ENCODE measurements at regions not wholly inside any gene's neighbourhood (a gene's known extent, or its start where the extent isn't known, plus 50 kb on each side); places are given as distances from the start of the nearest gene placed in this dataset.

DNA sequence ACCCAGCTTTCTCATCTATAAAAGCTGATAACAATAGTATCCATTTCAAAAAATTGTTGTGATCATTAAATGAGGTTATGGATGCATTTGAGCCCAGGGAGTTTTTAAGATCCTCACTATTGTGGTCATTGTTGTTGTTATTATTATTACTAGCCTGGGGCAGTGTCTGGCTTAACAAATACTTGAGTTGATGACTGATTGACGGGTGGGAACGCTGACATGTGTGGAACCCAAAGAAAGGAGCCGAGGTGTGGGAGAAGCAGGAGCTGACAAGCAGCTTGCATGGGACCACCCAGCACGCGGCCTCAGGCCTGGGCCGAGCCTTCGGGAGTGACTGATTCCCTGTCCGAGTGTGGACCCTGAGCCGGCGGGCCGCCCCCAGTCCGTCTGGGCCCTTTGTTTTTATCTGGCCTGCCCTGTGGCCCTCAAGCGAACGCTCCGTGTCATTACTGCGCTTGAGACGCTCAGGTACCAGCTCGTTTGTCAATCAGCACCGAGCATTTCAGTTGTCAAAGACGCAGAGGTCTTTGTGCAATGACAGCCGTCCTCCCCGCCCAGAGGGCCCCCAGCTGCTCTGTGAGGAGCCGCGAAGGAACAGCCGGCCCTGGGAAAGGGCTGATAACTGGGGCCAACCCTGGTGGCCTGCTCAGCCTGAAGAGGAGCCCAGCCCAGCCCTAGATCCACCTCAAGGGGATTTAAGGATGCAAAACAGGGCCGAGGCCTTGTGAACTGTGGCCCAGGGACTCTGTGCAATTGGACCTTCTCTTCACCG lies 132.9 kb upstream of the FOXF1 start:
- H3K27me3 ChIP-seq (ENCODE audit: low read length), result no peaks in the 10 kb centered on the region
- H3K9ac ChIP-seq (ENCODE audit: low read length), result no peak overlapping the region
- DNase-seq, result no peak
- no peaks in the 10 kb centered on the region; the same call in 1 of the 2 replicates for H3K9me3 ChIP-seq (ENCODE audit: low read length)
- no peak overlapping the region for H3K27ac ChIP-seq (ENCODE audit: low read length)
- no peaks in the 10 kb centered on the region for H4K20me1 ChIP-seq (ENCODE audit: insufficient read depth, low read depth, low read length)
- no peak overlapping the region for H3K4me3 ChIP-seq (ENCODE audit: low read length)
- no peaks in the 10 kb centered on the region for H3K36me3 ChIP-seq (ENCODE audit: insufficient read depth, low read length)
- H3K79me2 ChIP-seq (ENCODE audit: low read length), result no peaks in the 10 kb centered on the region
- no peak overlapping the region for H3K4me2 ChIP-seq (ENCODE audit: low read depth, low read length, poor library complexity, severe bottlenecking)
- no peaks in the 10 kb centered on the region for H3K9me2 ChIP-seq (replicated peaks; ENCODE audit: insufficient read depth, low read length)
- no peak overlapping the region for H2AFZ ChIP-seq (ENCODE audit: low read length)
- no peaks in the 10 kb centered on the region for H3K4me1 ChIP-seq (ENCODE audit: low read length)

DNA sequence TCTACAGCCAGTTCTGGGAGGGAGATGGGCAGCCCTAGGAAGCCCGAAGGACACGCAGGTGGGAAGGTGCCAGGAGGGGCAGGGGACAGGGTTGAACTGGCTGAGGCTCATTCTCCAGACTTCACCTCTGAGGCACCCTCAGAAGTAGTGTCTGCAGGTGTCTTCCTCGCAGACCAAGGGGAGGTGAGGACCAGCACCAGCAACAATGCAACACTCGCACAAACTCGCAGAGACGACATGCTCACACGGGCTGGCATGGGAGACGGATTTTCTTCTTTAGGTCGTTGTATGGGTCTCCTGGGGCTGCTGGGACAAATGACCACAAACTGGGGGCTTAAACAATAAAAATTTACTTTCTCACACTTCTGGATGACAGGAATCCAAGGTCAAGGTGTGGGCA lies 132.2 kb upstream of the FOXF1 start:
- Histone ChIP-seq H3K4me3 (ENCODE audit: low read length) (no peak overlapping the region), H3K36me3 (ENCODE audit: insufficient read depth, low read length) (no peaks in the 10 kb centered on the region), H3K4me1 (ENCODE audit: low read length) (no peaks in the 10 kb centered on the region), H2AFZ (ENCODE audit: low read length) (no peak overlapping the region), H3K27me3 (ENCODE audit: low read length) (no peaks in the 10 kb centered on the region), H4K20me1 (ENCODE audit: insufficient read depth, low read depth, low read length) (no peaks in the 10 kb centered on the region), H3K79me2 (ENCODE audit: low read length) (no peaks in the 10 kb centered on the region), H3K9ac (ENCODE audit: low read length) (no peak overlapping the region), H3K27ac (ENCODE audit: low read length) (no peak overlapping the region), H3K9me2 (replicated peaks; ENCODE audit: insufficient read depth, low read length) (no peaks in the 10 kb centered on the region), H3K9me3 (ENCODE audit: low read length) (no peaks in the 10 kb centered on the region; the same call in 1 of the 2 replicates), H3K4me2 (ENCODE audit: low read depth, low read length, poor library complexity, severe bottlenecking) (no peak overlapping the region)
- DNase-seq, result no peak

DNA sequence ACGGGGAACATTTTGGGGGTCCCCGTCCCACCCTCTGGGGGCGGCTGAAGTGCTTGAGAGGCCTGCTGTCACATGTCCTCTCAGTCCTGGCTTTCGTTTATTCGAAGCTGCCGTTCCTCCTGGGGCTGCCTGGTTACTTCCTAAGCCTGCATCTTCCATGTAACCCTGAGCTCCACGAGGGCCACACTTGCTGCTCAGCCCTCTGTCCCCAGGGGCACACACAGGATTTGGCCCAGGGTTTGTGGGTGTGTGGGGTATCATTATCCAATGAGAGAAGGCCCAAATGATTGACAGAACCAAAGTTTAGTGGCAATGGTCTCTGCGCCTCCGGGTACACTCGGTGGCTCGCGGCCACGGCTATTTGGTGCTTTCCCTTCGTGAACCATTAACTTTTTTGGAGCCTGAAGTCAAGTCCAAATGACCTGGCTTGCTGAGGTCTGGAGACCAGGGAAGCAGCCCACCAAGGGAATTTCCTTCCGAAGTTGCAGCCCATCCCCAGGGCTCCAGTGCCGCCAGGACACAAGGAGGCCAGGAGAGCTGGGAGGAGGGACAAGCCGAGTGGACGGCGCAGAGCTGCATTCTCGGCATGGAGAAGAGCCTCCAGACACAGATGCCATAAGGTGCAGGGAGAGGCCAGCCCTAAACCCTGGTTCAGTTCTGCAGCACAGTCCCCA lies 131.4 kb upstream of the FOXF1 start:
- no peak overlapping the region for H3K27ac ChIP-seq (ENCODE audit: low read length)
- no peak overlapping the region for H3K4me2 ChIP-seq (ENCODE audit: low read depth, low read length, poor library complexity, severe bottlenecking)
- H3K9me3 ChIP-seq (ENCODE audit: low read length), result no peaks in the 10 kb centered on the region; the same call in 1 of the 2 replicates
- no peak for DNase-seq
- H3K27me3 ChIP-seq (ENCODE audit: low read length), result no peaks in the 10 kb centered on the region
- H3K9ac ChIP-seq (ENCODE audit: low read length), result no peak overlapping the region
- H3K4me1 ChIP-seq (ENCODE audit: low read length), result no peaks in the 10 kb centered on the region
- no peaks in the 10 kb centered on the region for H4K20me1 ChIP-seq (ENCODE audit: insufficient read depth, low read depth, low read length)
- H3K79me2 ChIP-seq (ENCODE audit: low read length), result no peaks in the 10 kb centered on the region
- no peak overlapping the region for H3K4me3 ChIP-seq (ENCODE audit: low read length)
- no peaks in the 10 kb centered on the region for H3K9me2 ChIP-seq (replicated peaks; ENCODE audit: insufficient read depth, low read length)
- H3K36me3 ChIP-seq (ENCODE audit: insufficient read depth, low read length), result no peaks in the 10 kb centered on the region
- H2AFZ ChIP-seq (ENCODE audit: low read length), result no peak overlapping the region

DNA sequence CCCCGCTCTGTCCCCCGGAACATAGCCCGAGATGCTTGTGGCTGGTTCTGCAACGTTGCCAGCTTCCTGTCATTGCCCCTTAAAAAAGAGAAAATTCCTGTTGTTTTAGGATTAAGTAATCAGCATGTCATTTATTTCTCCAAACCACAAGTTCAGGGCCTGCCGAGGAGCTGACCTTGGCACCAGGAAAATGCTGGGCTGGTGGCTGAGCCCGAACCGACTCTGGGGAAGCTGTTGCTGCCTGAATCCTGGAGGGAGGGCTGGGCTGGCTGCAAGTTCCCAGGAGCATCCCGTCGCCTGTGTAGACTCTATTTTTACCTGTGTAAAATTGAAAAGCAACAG lies 130.9 kb upstream of the FOXF1 start:
- no peaks in the 10 kb centered on the region for H3K9me2 ChIP-seq (replicated peaks; ENCODE audit: insufficient read depth, low read length)
- H3K27me3 ChIP-seq (ENCODE audit: low read length), result no peaks in the 10 kb centered on the region
- H3K27ac ChIP-seq (ENCODE audit: low read length), result no peak overlapping the region

DNA sequence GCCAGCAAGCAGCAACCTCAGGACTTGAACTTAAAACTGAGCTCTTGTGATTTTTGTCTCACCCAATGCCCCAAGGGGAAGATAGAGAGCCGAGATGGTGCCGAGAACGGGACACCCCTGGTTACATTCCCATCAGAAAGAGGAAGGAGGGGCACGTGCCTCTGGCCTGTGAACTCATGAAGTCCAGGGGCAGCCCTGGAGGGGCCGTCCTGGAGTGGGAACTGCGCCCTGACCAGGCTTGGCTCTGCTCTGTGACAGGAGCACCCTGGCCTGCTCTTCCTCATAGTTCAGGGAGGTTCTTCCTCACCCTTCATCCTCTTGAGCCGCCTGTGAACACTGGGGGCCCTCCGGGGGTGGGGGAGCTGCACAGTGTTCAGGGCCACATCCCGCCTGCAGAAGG lies 130.3 kb upstream of the FOXF1 start:
- Histone ChIP-seq H3K36me3 (ENCODE audit: insufficient read depth, low read length) (no peaks in the 10 kb centered on the region), H3K9me2 (replicated peaks; ENCODE audit: insufficient read depth, low read length) (no peaks in the 10 kb centered on the region), H3K27ac (ENCODE audit: low read length) (no peak overlapping the region), H3K9me3 (ENCODE audit: low read length) (no peaks in the 10 kb centered on the region), H3K4me3 (ENCODE audit: low read length) (no peak overlapping the region), H3K4me1 (ENCODE audit: low read length) (no peaks in the 10 kb centered on the region), H3K79me2 (ENCODE audit: low read length) (no peaks in the 10 kb centered on the region), H3K9ac (ENCODE audit: low read length) (no peak overlapping the region), H4K20me1 (ENCODE audit: insufficient read depth, low read depth, low read length) (no peaks in the 10 kb centered on the region), H2AFZ (ENCODE audit: low read length) (no peak overlapping the region), H3K27me3 (ENCODE audit: low read length) (no peaks in the 10 kb centered on the region), H3K4me2 (ENCODE audit: low read depth, low read length, poor library complexity, severe bottlenecking) (no peak overlapping the region)
- no peak for DNase-seq

More for the DNA sequence above, 130.9 kb upstream of the FOXF1 start:
- Histone ChIP-seq H3K4me1 (ENCODE audit: low read length) (no peaks in the 10 kb centered on the region), H4K20me1 (ENCODE audit: insufficient read depth, low read depth, low read length) (no peaks in the 10 kb centered on the region), H3K9ac (ENCODE audit: low read length) (no peak overlapping the region), H3K36me3 (ENCODE audit: insufficient read depth, low read length) (no peaks in the 10 kb centered on the region), H3K4me2 (ENCODE audit: low read depth, low read length, poor library complexity, severe bottlenecking) (no peak overlapping the region), H3K9me3 (ENCODE audit: low read length) (no peaks in the 10 kb centered on the region; the same call in 1 of the 2 replicates), H2AFZ (ENCODE audit: low read length) (no peak overlapping the region), H3K4me3 (ENCODE audit: low read length) (no peak overlapping the region), H3K79me2 (ENCODE audit: low read length) (no peaks in the 10 kb centered on the region)
- DNase-seq, result no peak

DNA sequence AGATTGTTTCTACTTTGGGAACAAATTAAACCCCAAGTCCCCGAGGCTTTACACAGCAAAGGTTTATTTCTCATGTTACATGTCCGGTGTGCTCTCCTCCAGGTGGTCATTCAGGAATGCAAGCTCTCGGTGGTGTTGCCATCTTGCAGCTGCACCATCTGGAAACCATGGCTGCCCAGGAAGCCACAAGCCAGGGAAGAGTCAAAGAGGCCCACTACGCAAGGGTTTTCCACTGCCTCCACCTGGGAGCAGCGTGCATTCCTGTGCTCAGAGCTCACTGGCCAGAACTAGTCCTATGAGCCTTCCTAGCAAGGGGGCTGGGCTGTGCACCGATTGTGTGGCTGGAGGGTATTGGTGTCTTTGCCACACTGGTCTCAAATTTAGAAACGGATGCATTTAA lies 128.8 kb upstream of the FOXF1 start:
- DNase-seq, result no peak
- H3K79me2 ChIP-seq (ENCODE audit: low read length), result no peaks in the 10 kb centered on the region
- no peaks in the 10 kb centered on the region for H3K36me3 ChIP-seq (ENCODE audit: insufficient read depth, low read length)
- no peak overlapping the region for H3K27ac ChIP-seq (ENCODE audit: low read length)
- H3K4me2 ChIP-seq (ENCODE audit: low read depth, low read length, poor library complexity, severe bottlenecking), result no peak overlapping the region
- H3K9me3 ChIP-seq (ENCODE audit: low read length), result no peaks in the 10 kb centered on the region
- H3K27me3 ChIP-seq (ENCODE audit: low read length), result no peaks in the 10 kb centered on the region
- no peak overlapping the region for H3K9ac ChIP-seq (ENCODE audit: low read length)
- H3K9me2 ChIP-seq (replicated peaks; ENCODE audit: insufficient read depth, low read length), result no peaks in the 10 kb centered on the region
- no peaks in the 10 kb centered on the region for H4K20me1 ChIP-seq (ENCODE audit: insufficient read depth, low read depth, low read length)
- no peaks in the 10 kb centered on the region for H3K4me1 ChIP-seq (ENCODE audit: low read length)
- no peak overlapping the region for H2AFZ ChIP-seq (ENCODE audit: low read length)
- no peak overlapping the region for H3K4me3 ChIP-seq (ENCODE audit: low read length)

DNA sequence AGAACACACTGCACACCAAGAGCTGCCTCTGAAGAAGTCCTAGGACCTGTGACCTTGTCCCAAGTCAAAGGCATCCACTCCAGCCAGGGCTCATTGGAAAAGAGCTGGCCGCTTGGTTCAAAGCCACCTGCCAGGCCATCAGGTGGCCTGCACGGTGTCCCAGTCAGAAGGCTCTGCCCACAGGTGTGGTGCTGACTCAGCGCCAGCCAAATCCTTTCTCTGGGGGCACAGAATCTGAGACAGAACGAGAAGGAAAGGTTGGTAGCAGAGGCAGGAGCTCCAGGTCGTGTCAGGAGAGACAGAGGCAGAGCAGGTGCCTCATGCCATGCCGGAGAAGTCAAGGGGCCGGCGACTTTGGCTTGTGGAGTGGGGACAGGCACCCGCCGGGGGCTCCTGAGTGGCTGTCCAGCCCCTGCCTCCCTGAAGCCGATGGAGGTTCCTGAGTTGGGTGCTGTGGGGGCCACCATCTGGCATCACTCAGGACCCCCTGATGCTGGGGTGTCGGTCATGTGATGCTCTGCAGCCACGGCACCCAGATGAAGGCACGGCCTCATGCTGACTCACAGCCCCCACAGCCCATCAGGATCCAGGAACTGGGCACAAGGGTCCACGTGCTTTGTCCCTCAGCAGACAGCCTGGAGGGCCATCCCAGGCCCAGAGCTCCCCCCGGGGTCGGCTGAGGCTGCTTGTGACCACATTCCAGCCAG lies 128.1 kb upstream of the FOXF1 start:
- Histone ChIP-seq H3K4me2 (ENCODE audit: low read depth, low read length, poor library complexity, severe bottlenecking) (no peak overlapping the region), H3K4me1 (ENCODE audit: low read length) (no peaks in the 10 kb centered on the region), H3K9me2 (replicated peaks; ENCODE audit: insufficient read depth, low read length) (no peaks in the 10 kb centered on the region), H2AFZ (ENCODE audit: low read length) (no peak overlapping the region), H3K27ac (ENCODE audit: low read length) (no peak overlapping the region), H3K9ac (ENCODE audit: low read length) (no peak overlapping the region), H3K27me3 (ENCODE audit: low read length) (no peaks in the 10 kb centered on the region), H3K9me3 (ENCODE audit: low read length) (no peaks in the 10 kb centered on the region), H3K79me2 (ENCODE audit: low read length) (no peaks in the 10 kb centered on the region), H4K20me1 (ENCODE audit: insufficient read depth, low read depth, low read length) (no peaks in the 10 kb centered on the region), H3K36me3 (ENCODE audit: insufficient read depth, low read length) (no peaks in the 10 kb centered on the region), H3K4me3 (ENCODE audit: low read length) (no peak overlapping the region)
- no peak for DNase-seq

DNA sequence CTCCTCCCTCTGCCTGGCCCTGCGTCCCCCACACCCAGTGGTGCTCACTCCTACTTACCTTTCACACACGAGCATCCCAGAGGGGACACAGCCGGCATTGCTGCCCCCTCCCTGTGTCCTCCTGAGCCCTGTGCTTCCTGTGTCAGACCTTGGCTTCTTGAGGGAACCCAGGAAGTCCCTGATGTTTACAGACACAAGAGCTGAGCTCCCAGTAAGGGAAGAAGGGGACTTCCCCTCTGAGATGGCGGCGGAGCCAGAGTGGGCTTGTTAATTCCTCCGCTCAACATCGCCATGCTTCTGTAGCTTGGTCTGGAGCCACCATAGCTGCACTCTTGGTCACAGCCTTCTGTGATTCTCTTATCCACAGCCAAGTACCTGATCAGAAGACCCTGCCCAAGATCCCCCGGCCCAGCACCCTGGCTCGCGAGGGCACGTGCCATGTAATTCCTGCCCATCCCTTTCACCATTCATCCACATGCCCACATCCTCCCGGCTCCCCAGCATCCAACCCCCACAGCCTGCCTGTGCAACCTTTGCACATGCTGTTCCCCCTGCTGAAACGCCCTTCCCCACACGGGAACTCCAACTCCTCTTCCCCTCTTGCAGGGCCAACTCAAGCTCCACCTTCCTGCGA lies 127.4 kb upstream of the FOXF1 start:
- Histone ChIP-seq H3K9me3 (ENCODE audit: low read length) (no peaks in the 10 kb centered on the region), H3K4me2 (ENCODE audit: low read depth, low read length, poor library complexity, severe bottlenecking) (no peak overlapping the region), H4K20me1 (ENCODE audit: insufficient read depth, low read depth, low read length) (no peaks in the 10 kb centered on the region), H3K9ac (ENCODE audit: low read length) (no peak overlapping the region), H3K36me3 (ENCODE audit: insufficient read depth, low read length) (no peaks in the 10 kb centered on the region), H3K79me2 (ENCODE audit: low read length) (no peaks in the 10 kb centered on the region), H3K27ac (ENCODE audit: low read length) (no peak overlapping the region), H3K9me2 (replicated peaks; ENCODE audit: insufficient read depth, low read length) (no peaks in the 10 kb centered on the region), H2AFZ (ENCODE audit: low read length) (no peak overlapping the region), H3K4me3 (ENCODE audit: low read length) (no peak overlapping the region), H3K4me1 (ENCODE audit: low read length) (no peaks in the 10 kb centered on the region), H3K27me3 (ENCODE audit: low read length) (no peaks in the 10 kb centered on the region)
- no peak for DNase-seq
